GM06990 (cell line): ENCODE measurements at regions not wholly inside any gene's neighbourhood (a gene's known extent, or its start where the extent isn't known, plus 50 kb on each side); places are given as distances from the start of the nearest gene placed in this dataset.

Source experiments
- DNase-seq: peaks from one replicate; pipeline ENCODE4 v3.0.0-alpha.2; 2011; ENCODE audit not compliant: insufficient read length; ENCODE audit errors: extremely low read depth
- H3K27me3 ChIP-seq: replicated peaks from 2 replicates; pipeline ENCODE4 v1.6.0; 2011; ENCODE audit warnings: low read length; ENCODE audit not compliant: control insufficient read depth, insufficient read depth
- H3K36me3 ChIP-seq: 2 replicates; pipeline ENCODE4 v1.5.1; 2011; ENCODE audit warnings: low read length; ENCODE audit not compliant: control insufficient read depth, insufficient read depth
- H3K4me3 ChIP-seq: replicated peaks from 2 replicates; pipeline ENCODE4 v1.5.1; 2011; ENCODE audit warnings: low read depth, mild to moderate bottlenecking, control low read depth, low read length
- TF ChIP-seq, protein P1 (sequence below): IDR thresholded peaks from 2 replicates; pipeline ENCODE4 v1.5.1; 2011; ENCODE audit warnings: low read length, control low read depth, mild to moderate bottlenecking, inconsistent platforms; ENCODE audit not compliant: insufficient read depth, poor library complexity, severe bottlenecking

DNA sequence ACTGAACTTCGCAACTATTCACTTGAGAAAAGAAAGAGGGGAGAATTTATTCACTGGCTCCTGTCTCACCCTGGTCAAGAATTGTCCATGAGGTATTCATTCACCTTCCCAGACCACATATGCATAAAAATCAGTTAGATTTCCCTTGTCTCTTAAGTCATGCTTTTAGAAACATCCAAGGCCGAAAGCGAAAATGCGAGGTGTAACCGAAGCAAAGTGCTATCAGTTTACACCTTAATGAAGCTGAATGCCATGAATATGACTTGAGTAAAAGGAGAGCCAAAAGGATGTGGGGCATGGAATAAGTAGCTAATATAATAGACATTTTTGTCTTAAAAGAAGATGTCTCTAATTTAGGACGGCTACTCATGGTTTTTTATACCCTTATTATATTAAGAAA, 965.6 kb upstream of the CHORDC1 start:
- TF ChIP-seq, protein P1, sequence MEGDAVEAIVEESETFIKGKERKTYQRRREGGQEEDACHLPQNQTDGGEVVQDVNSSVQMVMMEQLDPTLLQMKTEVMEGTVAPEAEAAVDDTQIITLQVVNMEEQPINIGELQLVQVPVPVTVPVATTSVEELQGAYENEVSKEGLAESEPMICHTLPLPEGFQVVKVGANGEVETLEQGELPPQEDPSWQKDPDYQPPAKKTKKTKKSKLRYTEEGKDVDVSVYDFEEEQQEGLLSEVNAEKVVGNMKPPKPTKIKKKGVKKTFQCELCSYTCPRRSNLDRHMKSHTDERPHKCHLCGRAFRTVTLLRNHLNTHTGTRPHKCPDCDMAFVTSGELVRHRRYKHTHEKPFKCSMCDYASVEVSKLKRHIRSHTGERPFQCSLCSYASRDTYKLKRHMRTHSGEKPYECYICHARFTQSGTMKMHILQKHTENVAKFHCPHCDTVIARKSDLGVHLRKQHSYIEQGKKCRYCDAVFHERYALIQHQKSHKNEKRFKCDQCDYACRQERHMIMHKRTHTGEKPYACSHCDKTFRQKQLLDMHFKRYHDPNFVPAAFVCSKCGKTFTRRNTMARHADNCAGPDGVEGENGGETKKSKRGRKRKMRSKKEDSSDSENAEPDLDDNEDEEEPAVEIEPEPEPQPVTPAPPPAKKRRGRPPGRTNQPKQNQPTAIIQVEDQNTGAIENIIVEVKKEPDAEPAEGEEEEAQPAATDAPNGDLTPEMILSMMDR, result no peak
- no peaks in the 10 kb centered on the region for H3K36me3 ChIP-seq
- DNase-seq, result no peak
- H3K27me3 ChIP-seq, result no peaks in the 10 kb centered on the region
- no peak overlapping the region for H3K4me3 ChIP-seq

DNA sequence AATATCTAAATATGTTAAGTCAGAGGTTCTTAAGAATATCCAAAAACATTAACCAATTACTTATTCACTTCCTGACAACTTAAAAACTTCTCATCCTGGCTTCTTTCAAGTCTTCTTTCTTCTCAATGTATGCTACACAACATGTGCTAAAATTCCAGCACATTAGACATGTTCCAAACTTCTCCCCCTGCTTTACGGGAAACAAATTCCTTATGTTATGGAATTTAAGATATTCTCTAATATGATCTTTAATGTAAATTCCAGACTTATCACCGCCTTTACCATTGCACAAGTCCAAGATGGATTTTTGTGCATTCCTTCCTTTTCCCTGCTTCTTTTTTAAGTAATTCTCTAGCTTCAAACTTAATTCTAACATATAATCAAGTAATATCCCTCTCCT, 964.5 kb upstream of the CHORDC1 start:
- Histone ChIP-seq H3K36me3 (no peaks in the 10 kb centered on the region), H3K27me3 (no peaks in the 10 kb centered on the region), H3K4me3 (no peak overlapping the region)
- no peak for DNase-seq
- TF ChIP-seq, protein P1, result no peak

DNA sequence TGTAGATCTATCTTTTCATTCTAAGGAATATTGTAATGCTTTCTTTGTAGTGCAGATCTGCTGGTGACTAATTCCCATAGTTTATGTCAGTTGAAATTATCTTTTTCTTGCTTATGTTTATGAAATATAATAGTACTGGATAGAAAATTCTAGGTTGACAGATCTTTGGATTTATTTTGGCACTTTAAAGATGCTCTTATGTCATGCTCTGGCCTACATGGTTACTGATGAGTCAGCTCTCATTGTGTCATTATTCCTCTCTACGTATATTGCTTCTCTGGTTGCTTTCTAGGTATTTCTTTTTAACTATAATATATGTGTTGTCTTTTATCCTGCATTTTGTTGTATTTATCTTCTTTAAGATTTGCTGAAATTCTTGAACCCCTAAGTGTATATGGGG, 955.5 kb upstream of the CHORDC1 start:
- Histone ChIP-seq H3K27me3 (no peaks in the 10 kb centered on the region), H3K4me3 (no peak overlapping the region), H3K36me3 (no peaks in the 10 kb centered on the region)
- no peak for DNase-seq
- TF ChIP-seq, protein P1, result no peak

DNA sequence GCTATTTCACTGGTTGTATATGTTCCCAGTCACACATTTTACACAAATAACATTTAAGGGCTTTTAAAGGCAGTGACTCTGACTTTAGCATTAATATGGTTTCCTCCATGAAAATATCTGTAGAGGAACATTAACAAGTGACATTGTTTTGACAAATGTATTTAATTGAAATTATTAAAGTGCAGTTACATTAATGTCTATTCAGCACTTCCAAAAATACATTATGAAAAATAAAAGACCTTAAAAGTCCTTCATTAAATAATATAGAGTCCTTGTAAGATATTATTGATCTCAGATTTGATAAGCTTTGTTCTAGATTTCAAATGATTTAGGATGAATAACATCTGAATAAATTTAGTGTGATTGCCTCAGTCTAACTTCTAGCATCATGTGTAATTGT, 951.9 kb upstream of the CHORDC1 start:
- no peaks in the 10 kb centered on the region for H3K27me3 ChIP-seq
- no peak for DNase-seq
- no peak overlapping the region for H3K4me3 ChIP-seq
- H3K36me3 ChIP-seq, result no peaks in the 10 kb centered on the region
- TF ChIP-seq, protein P1, result no peak

DNA sequence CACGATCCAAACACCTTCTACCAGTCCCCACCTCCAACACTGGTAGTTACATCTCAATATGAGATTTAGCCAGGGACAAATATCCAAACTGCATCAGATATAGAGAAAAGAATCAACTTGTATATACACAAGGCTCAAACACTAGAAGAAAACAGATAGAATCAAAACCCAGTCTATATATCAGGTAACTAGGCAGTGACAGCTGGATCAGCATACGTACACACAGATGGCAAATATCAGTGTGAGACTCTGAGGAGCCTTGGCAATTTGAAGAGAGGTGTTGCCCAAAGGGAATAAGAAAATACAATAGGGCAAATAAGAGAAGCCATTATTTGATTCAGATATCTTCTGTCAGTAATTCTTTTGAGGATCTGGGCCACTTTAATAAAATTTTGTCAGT, 951.3 kb upstream of the CHORDC1 start:
- Histone ChIP-seq H3K4me3 (no peak overlapping the region), H3K36me3 (no peaks in the 10 kb centered on the region), H3K27me3 (no peaks in the 10 kb centered on the region)
- TF ChIP-seq, protein P1, result no peak
- DNase-seq, result no peak

DNA sequence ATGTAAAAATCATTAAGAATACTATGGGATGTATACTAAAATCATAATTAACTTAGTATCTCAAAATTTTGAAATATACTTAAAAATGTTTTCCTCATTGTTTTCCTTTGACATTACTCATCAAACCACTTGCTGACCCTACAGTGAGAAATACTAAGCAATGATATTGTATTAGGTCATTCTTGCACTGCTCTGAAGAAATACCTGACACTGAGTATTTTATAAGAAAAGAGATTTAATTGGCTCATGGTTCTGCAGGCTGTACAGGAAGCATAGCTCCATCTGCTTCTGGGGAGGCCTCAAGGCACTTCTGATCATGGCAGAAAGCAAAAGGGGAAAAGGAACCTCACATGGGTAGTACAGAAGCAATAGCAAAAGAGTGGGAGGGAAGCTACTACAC, 950.9 kb upstream of the CHORDC1 start:
- TF ChIP-seq, protein P1, result no peak
- Histone ChIP-seq H3K36me3 (no peaks in the 10 kb centered on the region), H3K4me3 (no peak overlapping the region), H3K27me3 (no peaks in the 10 kb centered on the region)
- DNase-seq, result no peak
